Endothelial cell (in vitro differentiated cells): ENCODE measurements at regions not wholly inside any gene's neighbourhood (a gene's known extent, or its start where the extent isn't known, plus 50 kb on each side); places are given as distances from the start of the nearest gene placed in this dataset.

Experiments
- DNase-seq: peaks from one replicate; pipeline ENCODE4 v3.0.0; 2021; ENCODE audit warnings: low spot score
- H3K27ac Mint-ChIP-seq: one replicate; pipeline ENCODE4 v1.8.0; 2021; ENCODE audit warnings: mixed read lengths, inconsistent platforms; ENCODE audit not compliant: unreplicated experiment
- H3K27me3 Mint-ChIP-seq: one replicate; pipeline ENCODE4 v1.8.0; 2021; ENCODE audit warnings: mild to moderate bottlenecking, moderate library complexity, mixed read lengths, inconsistent platforms; ENCODE audit not compliant: unreplicated experiment
- H3K36me3 Mint-ChIP-seq: one replicate; pipeline ENCODE4 v1.8.0; 2021; ENCODE audit warnings: mild to moderate bottlenecking, low read depth, mixed read lengths, inconsistent platforms; ENCODE audit not compliant: unreplicated experiment
- H3K4me1 Mint-ChIP-seq: one replicate; pipeline ENCODE4 v1.8.0; 2021; ENCODE audit warnings: mild to moderate bottlenecking, mixed read lengths, inconsistent platforms; ENCODE audit not compliant: unreplicated experiment
- H3K4me3 Mint-ChIP-seq: one replicate; pipeline ENCODE4 v1.8.0; 2021; ENCODE audit warnings: mild to moderate bottlenecking, mixed read lengths, inconsistent platforms; ENCODE audit not compliant: unreplicated experiment
- H3K9me3 Mint-ChIP-seq: one replicate; pipeline ENCODE4 v1.8.0; 2021; ENCODE audit warnings: mixed read lengths, inconsistent platforms; ENCODE audit not compliant: unreplicated experiment
- CTCF ChIP-seq: fragments of 200-600 bp; sonication (generic); IDR thresholded peaks from one replicate; pipeline ENCODE4 v1.5.0; 2021; ENCODE audit warnings: antibody characterized with exemption; ENCODE audit not compliant: unreplicated experiment

GRCh38 chr21:28865488-28866186 lies 127.0 kb downstream of the LTN1 start:
- no peaks in the 10 kb centered on the region for H3K36me3 Mint-ChIP-seq
- H3K9me3 Mint-ChIP-seq = no peaks in the 10 kb centered on the region
- no peak for TF ChIP-seq CTCF
- no peaks in the 10 kb centered on the region for H3K4me1 Mint-ChIP-seq
- no peak overlapping the region for H3K4me3 Mint-ChIP-seq
- peaks cover 2% of the 10 kb centered on the region for H3K27me3 Mint-ChIP-seq
- no peak overlapping the region for H3K27ac Mint-ChIP-seq
- DNase-seq = no peak

- no peak for TF ChIP-seq CTCF
- H3K36me3 Mint-ChIP-seq = no peaks in the 10 kb centered on the region
- peaks cover 3% of the 10 kb centered on the region for H3K27me3 Mint-ChIP-seq
- no peak overlapping the region for H3K4me3 Mint-ChIP-seq
- no peaks in the 10 kb centered on the region for H3K4me1 Mint-ChIP-seq
- no peak overlapping the region for H3K27ac Mint-ChIP-seq
- DNase-seq = no peak
- no peaks in the 10 kb centered on the region for H3K9me3 Mint-ChIP-seq
These were observed 134.3 kb downstream of the LTN1 start for GRCh38 chr21:28858424-28858823.

- no peak overlapping the region for H3K27ac Mint-ChIP-seq
- H3K9me3 Mint-ChIP-seq = no peaks in the 10 kb centered on the region
- H3K4me1 Mint-ChIP-seq = no peaks in the 10 kb centered on the region
- no peak overlapping the region for H3K4me3 Mint-ChIP-seq
- no peaks in the 10 kb centered on the region for H3K36me3 Mint-ChIP-seq
- H3K27me3 Mint-ChIP-seq = peaks cover 3% of the 10 kb centered on the region
- no peak for DNase-seq
- TF ChIP-seq CTCF = no peak
These were observed 134.9 kb downstream of the LTN1 start for GRCh38 chr21:28857752-28858151.

GRCh38 chr21:28856588-28857250 lies 136.0 kb downstream of the LTN1 start:
- H3K9me3 Mint-ChIP-seq = no peaks in the 10 kb centered on the region
- peaks cover 3% of the 10 kb centered on the region for H3K27me3 Mint-ChIP-seq
- H3K36me3 Mint-ChIP-seq = no peaks in the 10 kb centered on the region
- H3K4me1 Mint-ChIP-seq = no peaks in the 10 kb centered on the region
- no peak overlapping the region for H3K27ac Mint-ChIP-seq
- TF ChIP-seq CTCF = no peak
- DNase-seq = no peak
- H3K4me3 Mint-ChIP-seq = no peak overlapping the region

GRCh38 chr21:28852706-28853105 lies 140.0 kb downstream of the LTN1 start:
- Mint-ChIP-seq H3K27me3 (peaks cover 3% of the 10 kb centered on the region), H3K9me3 (no peaks in the 10 kb centered on the region), H3K4me1 (peaks cover 2% of the 10 kb centered on the region), H3K27ac (no peak overlapping the region), H3K36me3 (no peaks in the 10 kb centered on the region), H3K4me3 (no peak overlapping the region)
- no peak for TF ChIP-seq CTCF
- no peak for DNase-seq
